ENCODE measurements at regions not wholly inside any gene's neighbourhood (a gene's known extent, or its start where the extent isn't known, plus 50 kb on each side); places are given as distances from the start of the nearest gene placed in this dataset.

DNA sequence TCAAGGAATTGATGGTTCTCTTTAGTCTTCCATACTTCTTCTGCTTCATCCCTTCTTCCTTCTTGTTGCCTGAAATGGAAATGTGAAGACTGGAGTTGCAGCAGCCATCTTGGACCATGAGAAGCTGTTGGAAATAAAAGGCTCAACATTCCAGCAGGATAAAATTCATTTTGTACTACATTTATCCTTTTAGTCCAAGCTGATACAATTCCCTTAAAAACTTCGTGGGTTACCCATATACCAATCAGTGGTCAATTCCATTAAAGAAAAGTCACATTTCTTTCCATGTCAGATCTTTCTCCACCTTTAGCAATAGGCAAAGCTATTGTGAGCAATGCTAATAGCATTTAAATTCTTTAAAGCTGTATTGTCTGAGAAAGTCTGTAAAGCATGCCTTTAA is 141.3 kb upstream of the LYZL2 start:
- TF ChIP-seq, protein P1, sequence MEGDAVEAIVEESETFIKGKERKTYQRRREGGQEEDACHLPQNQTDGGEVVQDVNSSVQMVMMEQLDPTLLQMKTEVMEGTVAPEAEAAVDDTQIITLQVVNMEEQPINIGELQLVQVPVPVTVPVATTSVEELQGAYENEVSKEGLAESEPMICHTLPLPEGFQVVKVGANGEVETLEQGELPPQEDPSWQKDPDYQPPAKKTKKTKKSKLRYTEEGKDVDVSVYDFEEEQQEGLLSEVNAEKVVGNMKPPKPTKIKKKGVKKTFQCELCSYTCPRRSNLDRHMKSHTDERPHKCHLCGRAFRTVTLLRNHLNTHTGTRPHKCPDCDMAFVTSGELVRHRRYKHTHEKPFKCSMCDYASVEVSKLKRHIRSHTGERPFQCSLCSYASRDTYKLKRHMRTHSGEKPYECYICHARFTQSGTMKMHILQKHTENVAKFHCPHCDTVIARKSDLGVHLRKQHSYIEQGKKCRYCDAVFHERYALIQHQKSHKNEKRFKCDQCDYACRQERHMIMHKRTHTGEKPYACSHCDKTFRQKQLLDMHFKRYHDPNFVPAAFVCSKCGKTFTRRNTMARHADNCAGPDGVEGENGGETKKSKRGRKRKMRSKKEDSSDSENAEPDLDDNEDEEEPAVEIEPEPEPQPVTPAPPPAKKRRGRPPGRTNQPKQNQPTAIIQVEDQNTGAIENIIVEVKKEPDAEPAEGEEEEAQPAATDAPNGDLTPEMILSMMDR (IDR thresholded peaks at IDR 0.05; ENCODE audit: low read depth, low read length, missing control alignments), result no peak
- in situ Hi-C loops (cut with HindIII; ENCODE audit: low pct_ligation_motif_present, low sequenced_read_pairs), result no loop called here
- H3K36me3 ChIP-seq (replicated peaks), result no peaks in the 10 kb centered on the region
- H3K4me3 ChIP-seq (ENCODE audit: low read depth, low read length), result no peak overlapping the region
- H3K27me3 ChIP-seq (replicated peaks), result no peaks in the 10 kb centered on the region
- H3K27ac ChIP-seq, result no peak overlapping the region
- DNase-seq, result no peak

DNA sequence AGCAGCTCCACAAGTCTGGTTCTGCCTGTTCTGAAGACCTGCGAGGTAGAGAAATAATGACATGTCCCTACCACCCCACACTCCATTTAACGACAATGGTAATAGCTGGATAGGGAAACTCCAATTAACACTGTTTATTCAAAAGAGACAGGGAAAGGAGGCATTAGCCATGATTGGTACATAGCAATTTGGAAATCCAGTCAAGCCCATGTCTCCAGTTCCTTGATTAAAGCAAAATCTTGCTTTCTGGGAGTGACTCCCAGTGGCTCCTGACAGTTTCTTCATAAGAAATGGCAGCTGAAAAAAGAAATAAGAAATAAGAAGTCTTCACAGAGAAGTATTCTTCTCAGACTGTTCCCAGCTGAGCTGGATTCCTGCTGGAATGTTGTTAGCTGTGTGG is 140.7 kb upstream of the LYZL2 start:
- Histone ChIP-seq H3K27me3 (replicated peaks) (no peaks in the 10 kb centered on the region), H3K36me3 (replicated peaks) (no peaks in the 10 kb centered on the region), H3K4me3 (ENCODE audit: low read depth, low read length) (no peak overlapping the region), H3K27ac (no peak overlapping the region)
- TF ChIP-seq, protein P1 (IDR thresholded peaks at IDR 0.05; ENCODE audit: low read depth, low read length, missing control alignments), result no peak
- in situ Hi-C loops (cut with HindIII; ENCODE audit: low pct_ligation_motif_present, low sequenced_read_pairs), result no loop called here
- DNase-seq, result no peak

DNA sequence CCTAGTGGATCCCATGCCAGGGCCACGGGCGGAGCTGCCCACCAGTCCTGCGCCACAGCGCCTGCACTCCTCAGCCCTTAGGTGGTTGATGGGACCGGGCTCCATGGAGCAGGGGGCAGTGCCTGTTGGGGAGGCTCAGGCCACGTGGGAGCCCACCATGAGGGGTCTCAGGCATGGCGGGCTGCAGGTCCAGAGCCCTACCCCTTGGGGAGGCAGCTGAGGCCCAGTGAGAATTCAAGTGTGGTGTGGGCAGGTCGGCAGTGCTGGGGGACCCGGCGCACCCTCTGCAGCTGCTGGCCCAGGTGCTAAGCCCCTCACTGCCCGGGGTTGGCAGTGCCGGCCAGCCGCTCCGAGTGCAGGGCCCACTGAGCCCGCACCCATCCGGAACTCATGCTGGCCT is 139.8 kb upstream of the LYZL2 start:
- Histone ChIP-seq H3K4me3 (ENCODE audit: low read depth, low read length) (no peak overlapping the region), H3K27ac (no peak overlapping the region), H3K27me3 (replicated peaks) (no peaks in the 10 kb centered on the region), H3K36me3 (replicated peaks) (no peaks in the 10 kb centered on the region)
- in situ Hi-C loops (cut with HindIII; ENCODE audit: low pct_ligation_motif_present, low sequenced_read_pairs), result no loop called here
- DNase-seq, result no peak
- TF ChIP-seq, protein P1 (IDR thresholded peaks at IDR 0.05; ENCODE audit: low read depth, low read length, missing control alignments), result no peak

DNA sequence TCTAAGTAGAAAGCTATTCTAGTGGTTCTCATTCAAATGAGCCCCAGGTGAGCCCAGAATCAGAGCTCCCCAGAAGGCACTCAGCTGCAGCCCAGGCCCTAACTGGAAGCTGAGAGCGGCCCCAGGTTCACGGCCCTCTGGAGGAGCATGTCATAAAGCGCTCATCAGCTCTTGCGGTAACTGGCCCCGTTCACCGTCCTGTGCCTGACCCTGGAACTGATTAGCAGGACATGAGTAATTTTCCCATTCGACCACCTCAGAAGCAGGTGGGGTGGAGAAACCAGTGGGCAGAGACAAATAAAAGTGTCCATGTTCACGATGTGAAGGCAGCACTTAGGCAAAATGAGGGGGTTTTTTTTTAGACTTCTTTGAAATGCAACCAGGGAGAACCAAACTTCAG is 136.1 kb upstream of the LYZL2 start:
- in situ Hi-C loops (cut with HindIII; ENCODE audit: low pct_ligation_motif_present, low sequenced_read_pairs), result no loop called here

DNA sequence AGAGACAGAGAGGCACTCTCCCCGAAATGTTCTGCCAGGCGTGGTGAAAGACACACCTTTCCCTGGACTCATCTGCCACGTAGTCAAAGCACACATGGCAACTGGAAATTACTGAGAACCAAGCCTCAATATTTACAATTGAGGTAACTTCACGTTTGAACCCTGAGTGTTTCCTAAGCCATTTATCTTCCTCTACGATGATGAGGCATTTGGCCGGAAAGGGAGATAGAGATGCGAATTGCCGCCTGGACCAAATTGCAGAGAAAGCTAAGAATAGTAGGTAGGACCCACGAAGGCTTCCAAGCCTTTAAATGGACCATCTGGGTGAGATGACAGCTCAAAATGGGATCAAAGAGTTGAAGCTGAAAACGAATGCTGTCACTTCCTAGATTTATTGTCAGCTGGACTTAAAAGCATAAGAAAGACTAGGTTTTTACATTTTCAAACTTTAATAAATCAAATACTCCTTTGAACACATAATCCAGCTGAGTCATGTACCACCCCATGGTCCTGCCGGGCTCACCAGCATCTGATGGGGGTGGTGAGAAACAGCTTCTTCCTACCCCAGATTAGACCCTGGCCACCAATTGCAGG is 135.6 kb upstream of the LYZL2 start:
- Histone ChIP-seq H3K27me3 (replicated peaks) (no peaks in the 10 kb centered on the region), H3K4me3 (ENCODE audit: low read depth, low read length) (no peak overlapping the region), H3K36me3 (replicated peaks) (no peaks in the 10 kb centered on the region), H3K27ac (no peak overlapping the region)
- in situ Hi-C loops (cut with HindIII; ENCODE audit: low pct_ligation_motif_present, low sequenced_read_pairs), result no loop called here
- no peak for DNase-seq
- TF ChIP-seq, protein P1 (IDR thresholded peaks at IDR 0.05; ENCODE audit: low read depth, low read length, missing control alignments), result no peak

More for the DNA sequence above, 136.1 kb upstream of the LYZL2 start:
- TF ChIP-seq, protein P1 (IDR thresholded peaks at IDR 0.05; ENCODE audit: low read depth, low read length, missing control alignments), result no peak
- Histone ChIP-seq H3K4me3 (ENCODE audit: low read depth, low read length) (no peak overlapping the region), H3K36me3 (replicated peaks) (no peaks in the 10 kb centered on the region), H3K27ac (no peak overlapping the region), H3K27me3 (replicated peaks) (no peaks in the 10 kb centered on the region)
- no peak for DNase-seq

DNA sequence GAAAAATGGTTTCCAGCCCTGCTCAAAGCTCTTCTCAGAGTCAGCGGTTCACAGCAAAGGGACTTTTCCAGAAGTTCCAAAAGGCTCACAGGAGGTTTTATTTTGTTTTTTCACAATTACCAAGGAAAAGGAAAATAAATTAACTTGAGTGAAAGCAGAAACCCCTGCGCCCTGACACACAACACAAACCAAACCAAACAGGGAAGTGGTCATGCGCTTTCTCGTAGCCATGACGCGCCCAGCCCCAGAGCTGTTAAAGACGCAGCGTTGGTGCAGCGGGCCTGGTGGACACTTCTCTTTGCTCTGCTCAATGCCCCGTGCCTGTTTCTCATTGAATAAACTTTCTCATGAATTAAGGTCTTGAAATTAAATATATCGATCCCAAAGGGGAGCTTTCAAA is 134.4 kb upstream of the LYZL2 start:
- in situ Hi-C loops (cut with HindIII; ENCODE audit: low pct_ligation_motif_present, low sequenced_read_pairs), result no loop called here
- DNase-seq, result no peak
- Histone ChIP-seq H3K4me3 (ENCODE audit: low read depth, low read length) (no peak overlapping the region), H3K27me3 (replicated peaks) (no peaks in the 10 kb centered on the region), H3K36me3 (replicated peaks) (no peaks in the 10 kb centered on the region), H3K27ac (no peak overlapping the region)
- TF ChIP-seq, protein P1 (IDR thresholded peaks at IDR 0.05; ENCODE audit: low read depth, low read length, missing control alignments), result no peak

All from brain microvascular endothelial cell (primary cell).